Aorta (tissue), 5 donors: ENCODE measurements at regions not wholly inside any gene's neighbourhood (a gene's known extent, or its start where the extent isn't known, plus 50 kb on each side); places are given as distances from the start of the nearest gene placed in this dataset.
A peak's percentile ranks its signal among the peaks of the same experiment; 100 is the strongest.
"Not testable (repeated sequence)": the region's sequence is repeated elsewhere in the genome, so short reads cannot be mapped to it uniquely, and the experiment has no call there.

ENCODE experiments used
- ATAC-seq: fragments of 200-7000 bp; cut with Tn5 transposase; one replicate; pipeline ENCODE4 v1.9.1; 2022; ENCODE audit warnings: moderate library complexity; ENCODE audit not compliant: low FRiP score
- DNase-seq, 2 donors: peaks; one replicate each; pipeline ENCODE4 v3.0.0-alpha.2; 2020
- H3K27ac ChIP-seq, 2 donors: one replicate each; pipeline ENCODE4 v1.5.1; 2013; ENCODE audit warnings: low read length in 2 of 2, mild to moderate bottlenecking in 2 of 2, moderate library complexity in 2 of 2, control low read depth in 1 of 2, inconsistent platforms in 1 of 2, low read depth in 1 of 2
- H3K27me3 ChIP-seq, 2 donors: one replicate each; pipeline ENCODE4 v1.6.1; 2013; ENCODE audit warnings: control low read depth in 1 of 2, low read length in 1 of 2, mild to moderate bottlenecking in 1 of 2, moderate library complexity in 1 of 2; ENCODE audit not compliant: insufficient read depth in 2 of 2, control insufficient read depth in 1 of 2
- H3K36me3 ChIP-seq, 2 donors: one replicate each; pipeline ENCODE4 v1.6.1; 2013; ENCODE audit warnings: control low read depth in 1 of 2, low read length in 1 of 2, mild to moderate bottlenecking in 1 of 2; ENCODE audit not compliant: insufficient read depth in 2 of 2, control insufficient read depth in 1 of 2
- H3K4me1 ChIP-seq, 2 donors: one replicate each; pipeline ENCODE4 v1.6.1; 2013; ENCODE audit warnings: low read length in 2 of 2, control low read depth in 1 of 2, mild to moderate bottlenecking in 1 of 2, moderate library complexity in 1 of 2; ENCODE audit not compliant: insufficient read depth in 2 of 2, control insufficient read depth in 1 of 2
- H3K4me3 ChIP-seq, 2 donors: one replicate each; pipeline ENCODE4 v1.5.1; 2013; ENCODE audit warnings: low read length in 2 of 2, control low read depth in 1 of 2, mild to moderate bottlenecking in 1 of 2
- H3K9me3 ChIP-seq: one replicate; pipeline ENCODE4 v1.6.1; 2013; ENCODE audit warnings: mild to moderate bottlenecking, low read length; ENCODE audit not compliant: control insufficient read depth
- WGBS, 2 donors: extraction: QIAGEN DNeasy Blood & Tissue Kit; methylation state at CpG; one replicate each; pipeline ENCODE4 v1.1.7; 2013; 5-methylcytosine and 5-hydroxymethylcytosine counted together
- intact Hi-C, 2 donors: fragments of 100-400 bp; cut with DNase I; formaldehyde crosslinking; loops; one replicate each; pipeline versions ENCODE4 v1.14.2 to v1.15.0; 2022
- donor health status: healthy with polysubstance abuse.
- donor health status: Bipolar disorder and iron deficiency.
- donor health status: DM: no; HTN: no; CAD: no.
- donor health status: DM: no; HTN: no; CAD: no.
- donor health status: DM: yes; HTN: yes; CAD: no.

- H3K4me1 ChIP-seq, result no peaks in the 10 kb centered on the region
- intact Hi-C loops, result no loop called here
- no peaks in the 10 kb centered on the region for H3K27me3 ChIP-seq
- H3K9me3 ChIP-seq, result no peaks in the 10 kb centered on the region
- ATAC-seq (no peak), DNase-seq (no peak)
- no peaks in the 10 kb centered on the region for H3K36me3 ChIP-seq
- 93 to 95% methylated on average over 5 of the region's 5 CpGs for WGBS, 2 donors
- H3K4me3 ChIP-seq, result no peak overlapping the region
- no peak overlapping the region for H3K27ac ChIP-seq
Measured at GRCh38 chr17:31604936-31605335, 213.5 kb downstream of the RAB11FIP4 start.

GRCh38 chr17:31600144-31600543, 208.7 kb downstream of the RAB11FIP4 start:
- DNase-seq, H3K27me3 ChIP-seq, H3K36me3 ChIP-seq, ATAC-seq, H3K27ac ChIP-seq, H3K4me3 ChIP-seq, H3K9me3 ChIP-seq, H3K4me1 ChIP-seq, intact Hi-C loops: not testable (repeated sequence)
- WGBS, 2 donors, result 94 to 95% methylated on average over 9 of the region's 9 CpGs

GRCh38 chr17:31598921-31599571, 207.6 kb downstream of the RAB11FIP4 start:
- WGBS, 2 donors, result 62 to 79% methylated on average over 9 to 11 of the region's 11 CpGs
- Histone ChIP-seq H3K4me3 (no peak overlapping the region), H3K27ac (no peak overlapping the region), H3K9me3 (no peaks in the 10 kb centered on the region), H3K4me1 (peaks cover 0 to 10% of the 10 kb centered on the region in 2 donors), H3K27me3 (no peaks in the 10 kb centered on the region), H3K36me3 (no peaks in the 10 kb centered on the region)
- DNase-seq (no peak), ATAC-seq (no peak)
- intact Hi-C loops, result loop anchor here (5.0 kb wide), 2 partner anchors 37 to 98 kb away; no protein-coding TSS in a partner anchor

GRCh38 chr17:31598399-31598782, 206.9 kb downstream of the RAB11FIP4 start:
- 84 to 89% methylated on average over 4 of the region's 4 CpGs for WGBS, 2 donors
- no peak overlapping the region for H3K4me3 ChIP-seq
- no peaks in the 10 kb centered on the region for H3K27me3 ChIP-seq
- peaks cover 0 to 11% of the 10 kb centered on the region in 2 donors for H3K4me1 ChIP-seq
- no peaks in the 10 kb centered on the region for H3K36me3 ChIP-seq
- H3K9me3 ChIP-seq, result no peaks in the 10 kb centered on the region
- no peak for ATAC-seq
- H3K27ac ChIP-seq, result no peak overlapping the region
- DNase-seq, result no peak
- intact Hi-C loops, result loop anchor here (5.0 kb wide), 2 partner anchors 36 to 99 kb away; no protein-coding TSS in a partner anchor

GRCh38 chr17:31597646-31598398, 206.3 kb downstream of the RAB11FIP4 start:
- no peak overlapping the region for H3K27ac ChIP-seq
- 94 to 99% methylated on average over 10 of the region's 10 CpGs for WGBS, 2 donors
- no peaks in the 10 kb centered on the region for H3K27me3 ChIP-seq
- H3K4me3 ChIP-seq, result no peak overlapping the region
- ATAC-seq (no peak), DNase-seq (no peak)
- H3K4me1 ChIP-seq, result peaks cover 0 to 11% of the 10 kb centered on the region in 2 donors
- intact Hi-C loops, result loop anchor here (5.0 kb wide), 2 partner anchors 36 to 99 kb away; no protein-coding TSS in a partner anchor
- no peaks in the 10 kb centered on the region for H3K36me3 ChIP-seq
- no peaks in the 10 kb centered on the region for H3K9me3 ChIP-seq

- Histone ChIP-seq H3K4me3 (no peak overlapping the region), H3K9me3 (no peaks in the 10 kb centered on the region), H3K27ac (peak overlapping the region; percentile 70 to 91), H3K4me1 (peaks cover 0 to 11% of the 10 kb centered on the region in 2 donors), H3K27me3 (no peaks in the 10 kb centered on the region), H3K36me3 (no peaks in the 10 kb centered on the region)
- peak; percentile 94 for ATAC-seq
- DNase-seq, result peak; percentile 94 to 97
- intact Hi-C loops, result loop anchor here (1.0 to 5.0 kb wide), 4 partner anchors 15 to 247 kb away; no protein-coding TSS in a partner anchor
- WGBS, 2 donors, result 8 to 9% methylated on average over 16 of the region's 16 CpGs
Measured at GRCh38 chr17:31596382-31597323, 205.2 kb downstream of the RAB11FIP4 start.

GRCh38 chr17:31595666-31596381, 204.3 kb downstream of the RAB11FIP4 start:
- DNase-seq (peak in 1 of 2 donors; percentile 66), ATAC-seq (peak; percentile 24)
- Histone ChIP-seq H3K4me3 (no peak overlapping the region), H3K27ac (peak overlapping the region; percentile 59 to 91), H3K36me3 (no peaks in the 10 kb centered on the region), H3K9me3 (no peaks in the 10 kb centered on the region), H3K4me1 (peaks cover 0 to 11% of the 10 kb centered on the region in 2 donors), H3K27me3 (no peaks in the 10 kb centered on the region)
- 69 to 71% methylated on average over 10 of the region's 10 CpGs for WGBS, 2 donors
- intact Hi-C loops, result loop anchor here (1.0 to 5.0 kb wide), 4 partner anchors 15 to 247 kb away; no protein-coding TSS in a partner anchor

- WGBS, 2 donors, result 57 to 63% methylated on average over 2 of the region's 2 CpGs
- intact Hi-C loops, result loop anchor here (5.0 kb wide), 2 partner anchors 33 to 102 kb away; no protein-coding TSS in a partner anchor
Measured at GRCh38 chr17:31595076-31595475, 203.6 kb downstream of the RAB11FIP4 start.

More at GRCh38 chr17:31595076-31595475, 203.6 kb downstream of the RAB11FIP4 start:
- Histone ChIP-seq H3K4me3 (no peak overlapping the region), H3K27me3 (no peaks in the 10 kb centered on the region), H3K27ac (peak overlapping the region in 1 of 2 donors; percentile 59), H3K36me3 (no peaks in the 10 kb centered on the region), H3K4me1 (peaks cover 0 to 11% of the 10 kb centered on the region in 2 donors), H3K9me3 (no peaks in the 10 kb centered on the region)
- DNase-seq, result peak in 1 of 2 donors; percentile 35
- ATAC-seq, result no peak
